ENCODE measurements at regions not wholly inside any gene's neighbourhood (a gene's known extent, or its start where the extent isn't known, plus 50 kb on each side); places are given as distances from the start of the nearest gene placed in this dataset.

GRCh38 chr11:131109790-131110189 lies 193.5 kb upstream of the SNX19 start:
- Histone ChIP-seq H3K79me2 (ENCODE audit: control insufficient read depth, insufficient read depth, low read length, poor library complexity) (no peaks in the 10 kb centered on the region), H2AFZ (ENCODE audit: insufficient read depth, low read length, poor library complexity) (no peak overlapping the region), H3K79me1 (ENCODE audit: low read length) (no peaks in the 10 kb centered on the region), H2AK5ac (ENCODE audit: low read length) (no peak overlapping the region), H4K8ac (ENCODE audit: low read depth, low read length) (no peak overlapping the region), H2BK120ac (ENCODE audit: insufficient read depth, low read length, poor library complexity) (no peak overlapping the region), H2BK12ac (ENCODE audit: low read length) (no peak overlapping the region), H3K27me3 (ENCODE audit: insufficient read depth, low read length) (no peaks in the 10 kb centered on the region), H4K91ac (ENCODE audit: low read depth, low read length) (no peak overlapping the region), H3K9me3 (ENCODE audit: insufficient read depth, low read depth, low read length) (peaks cover 3% of the 10 kb centered on the region), H3K18ac (ENCODE audit: low read length) (no peak overlapping the region), H3K4ac (ENCODE audit: low read depth, low read length) (no peak overlapping the region), H3K27ac (ENCODE audit: low read depth, low read length) (no peak overlapping the region), H3K4me2 (ENCODE audit: low read length) (no peak overlapping the region), H3K4me1 (ENCODE audit: control insufficient read depth in 1 of 2, insufficient read depth in 2 of 2, low read length in 2 of 2) (no peaks in the 10 kb centered on the region), H3K9ac (ENCODE audit: low read length) (no peak overlapping the region), H3K14ac (ENCODE audit: low read length) (no peak overlapping the region), H2BK5ac (ENCODE audit: low read depth, low read length, poor library complexity) (no peak overlapping the region), H3K36me3 (ENCODE audit: control insufficient read depth in 1 of 2, insufficient read depth in 2 of 2, low read length in 2 of 2) (no peaks in the 10 kb centered on the region), H4K12ac (ENCODE audit: low read depth, low read length) (no peak overlapping the region), H3K23ac (ENCODE audit: low read length) (no peak overlapping the region), H3K4me3 (ENCODE audit: low read depth, low read length) (no peak overlapping the region)
- DNase-seq = no peak
- no CpG with 5 or more reads among the region's 5 CpGs for WGBS (ENCODE audit: extremely low coverage, insufficient coverage, insufficient read length)

- Histone ChIP-seq H3K18ac (ENCODE audit: low read length) (no peak overlapping the region), H3K4me1 (ENCODE audit: control insufficient read depth in 1 of 2, insufficient read depth in 2 of 2, low read length in 2 of 2) (no peaks in the 10 kb centered on the region), H4K91ac (ENCODE audit: low read depth, low read length) (no peak overlapping the region), H3K9me3 (ENCODE audit: insufficient read depth, low read depth, low read length) (peaks cover 3% of the 10 kb centered on the region), H3K14ac (ENCODE audit: low read length) (no peak overlapping the region), H2BK5ac (ENCODE audit: low read depth, low read length, poor library complexity) (no peak overlapping the region), H4K12ac (ENCODE audit: low read depth, low read length) (no peak overlapping the region), H3K23ac (ENCODE audit: low read length) (no peak overlapping the region), H3K9ac (ENCODE audit: low read length) (no peak overlapping the region), H3K4me3 (ENCODE audit: low read depth, low read length) (no peak overlapping the region), H4K8ac (ENCODE audit: low read depth, low read length) (no peak overlapping the region), H2BK12ac (ENCODE audit: low read length) (no peak overlapping the region), H3K79me1 (ENCODE audit: low read length) (no peaks in the 10 kb centered on the region), H2AFZ (ENCODE audit: insufficient read depth, low read length, poor library complexity) (no peak overlapping the region), H3K36me3 (ENCODE audit: control insufficient read depth in 1 of 2, insufficient read depth in 2 of 2, low read length in 2 of 2) (no peaks in the 10 kb centered on the region), H3K4me2 (ENCODE audit: low read length) (no peak overlapping the region), H3K79me2 (ENCODE audit: control insufficient read depth, insufficient read depth, low read length, poor library complexity) (no peaks in the 10 kb centered on the region), H3K27ac (ENCODE audit: low read depth, low read length) (no peak overlapping the region), H3K4ac (ENCODE audit: low read depth, low read length) (no peak overlapping the region), H2AK5ac (ENCODE audit: low read length) (no peak overlapping the region), H3K27me3 (ENCODE audit: insufficient read depth, low read length) (no peaks in the 10 kb centered on the region), H2BK120ac (ENCODE audit: insufficient read depth, low read length, poor library complexity) (no peak overlapping the region)
- no CpG with 5 or more reads among the region's 4 CpGs for WGBS (ENCODE audit: extremely low coverage, insufficient coverage, insufficient read length)
- DNase-seq = no peak
Measured at GRCh38 chr11:131111775-131112174, 195.5 kb upstream of the SNX19 start.

GRCh38 chr11:131118247-131118646 lies 202.0 kb upstream of the SNX19 start:
- H2AFZ ChIP-seq (ENCODE audit: insufficient read depth, low read length, poor library complexity) = no peak overlapping the region
- H3K4me1 ChIP-seq (ENCODE audit: control insufficient read depth in 1 of 2, insufficient read depth in 2 of 2, low read length in 2 of 2) = no peaks in the 10 kb centered on the region
- no peaks in the 10 kb centered on the region for H3K79me2 ChIP-seq (ENCODE audit: control insufficient read depth, insufficient read depth, low read length, poor library complexity)
- H3K79me1 ChIP-seq (ENCODE audit: low read length) = no peaks in the 10 kb centered on the region
- H3K9me3 ChIP-seq (ENCODE audit: insufficient read depth, low read depth, low read length) = no peaks in the 10 kb centered on the region
- no peak overlapping the region for H2BK120ac ChIP-seq (ENCODE audit: insufficient read depth, low read length, poor library complexity)
- no peaks in the 10 kb centered on the region for H3K27me3 ChIP-seq (ENCODE audit: insufficient read depth, low read length)
- H2BK5ac ChIP-seq (ENCODE audit: low read depth, low read length, poor library complexity) = no peak overlapping the region
- H3K4me3 ChIP-seq (ENCODE audit: low read depth, low read length) = no peak overlapping the region
- H3K9ac ChIP-seq (ENCODE audit: low read length) = no peak overlapping the region
- no peak overlapping the region for H3K14ac ChIP-seq (ENCODE audit: low read length)
- no peak overlapping the region for H2BK12ac ChIP-seq (ENCODE audit: low read length)
- H3K4ac ChIP-seq (ENCODE audit: low read depth, low read length) = no peak overlapping the region
- H4K8ac ChIP-seq (ENCODE audit: low read depth, low read length) = no peak overlapping the region
- no peak overlapping the region for H3K18ac ChIP-seq (ENCODE audit: low read length)
- no peak for DNase-seq
- H3K27ac ChIP-seq (ENCODE audit: low read depth, low read length) = no peak overlapping the region
- H3K23ac ChIP-seq (ENCODE audit: low read length) = no peak overlapping the region
- H4K12ac ChIP-seq (ENCODE audit: low read depth, low read length) = no peak overlapping the region
- no peak overlapping the region for H4K91ac ChIP-seq (ENCODE audit: low read depth, low read length)
- no peak overlapping the region for H2AK5ac ChIP-seq (ENCODE audit: low read length)
- no peaks in the 10 kb centered on the region for H3K36me3 ChIP-seq (ENCODE audit: control insufficient read depth in 1 of 2, insufficient read depth in 2 of 2, low read length in 2 of 2)
- no CpG with 5 or more reads among the region's 3 CpGs for WGBS (ENCODE audit: extremely low coverage, insufficient coverage, insufficient read length)
- no peak overlapping the region for H3K4me2 ChIP-seq (ENCODE audit: low read length)

GRCh38 chr11:131121426-131122333 lies 205.4 kb upstream of the SNX19 start:
- H3K9ac ChIP-seq (ENCODE audit: low read length) = no peak overlapping the region
- no peak overlapping the region for H4K8ac ChIP-seq (ENCODE audit: low read depth, low read length)
- no peak overlapping the region for H3K4ac ChIP-seq (ENCODE audit: low read depth, low read length)
- H4K91ac ChIP-seq (ENCODE audit: low read depth, low read length) = no peak overlapping the region
- no peaks in the 10 kb centered on the region for H3K79me1 ChIP-seq (ENCODE audit: low read length)
- H3K4me2 ChIP-seq (ENCODE audit: low read length) = no peak overlapping the region
- H3K36me3 ChIP-seq (ENCODE audit: control insufficient read depth in 1 of 2, insufficient read depth in 2 of 2, low read length in 2 of 2) = no peaks in the 10 kb centered on the region
- no peak overlapping the region for H2BK5ac ChIP-seq (ENCODE audit: low read depth, low read length, poor library complexity)
- H4K12ac ChIP-seq (ENCODE audit: low read depth, low read length) = no peak overlapping the region
- H2AK5ac ChIP-seq (ENCODE audit: low read length) = no peak overlapping the region
- no peak overlapping the region for H2BK12ac ChIP-seq (ENCODE audit: low read length)
- H3K23ac ChIP-seq (ENCODE audit: low read length) = no peak overlapping the region
- no peaks in the 10 kb centered on the region for H3K9me3 ChIP-seq (ENCODE audit: insufficient read depth, low read depth, low read length)
- no peak overlapping the region for H3K14ac ChIP-seq (ENCODE audit: low read length)
- WGBS (ENCODE audit: extremely low coverage, insufficient coverage, insufficient read length) = no CpG with 5 or more reads among the region's 7 CpGs
- H3K18ac ChIP-seq (ENCODE audit: low read length) = no peak overlapping the region
- H3K79me2 ChIP-seq (ENCODE audit: control insufficient read depth, insufficient read depth, low read length, poor library complexity) = no peaks in the 10 kb centered on the region
- H3K4me1 ChIP-seq (ENCODE audit: control insufficient read depth in 1 of 2, insufficient read depth in 2 of 2, low read length in 2 of 2) = no peaks in the 10 kb centered on the region
- no peaks in the 10 kb centered on the region for H3K27me3 ChIP-seq (ENCODE audit: insufficient read depth, low read length)
- DNase-seq = no peak
- no peak overlapping the region for H3K4me3 ChIP-seq (ENCODE audit: low read depth, low read length)
- no peak overlapping the region for H2BK120ac ChIP-seq (ENCODE audit: insufficient read depth, low read length, poor library complexity)
- H3K27ac ChIP-seq (ENCODE audit: low read depth, low read length) = no peak overlapping the region
- H2AFZ ChIP-seq (ENCODE audit: insufficient read depth, low read length, poor library complexity) = no peak overlapping the region
